Ascending aorta (tissue), 2 donors: ENCODE measurements at regions not wholly inside any gene's neighbourhood (a gene's known extent, or its start where the extent isn't known, plus 50 kb on each side); places are given as distances from the start of the nearest gene placed in this dataset.
"Not testable (repeated sequence)": the region's sequence is repeated elsewhere in the genome, so short reads cannot be mapped to it uniquely, and the experiment has no call there.

Source experiments
- DNase-seq, 2 donors: peaks; one replicate each; pipeline ENCODE4 v3.0.0-alpha.2; 2019; ENCODE audit warnings: low spot score in 2 of 2
- H3K27ac ChIP-seq, 2 donors: fragments of 200-600 bp; sonication (generic); one replicate each; pipeline ENCODE4 v1.5.1; 2016 to 2017; ENCODE audit warnings: mild to moderate bottlenecking in 1 of 2
- H3K27me3 ChIP-seq: fragments of 200-600 bp; sonication (generic); one replicate; pipeline ENCODE4 v1.5.1; 2017
- H3K36me3 ChIP-seq, 2 donors: fragments of 200-600 bp; sonication (generic); one replicate each; pipeline ENCODE4 v1.5.1; 2016
- H3K4me1 ChIP-seq, 2 donors: fragments of 200-600 bp; sonication (generic); one replicate each; pipeline ENCODE4 v1.5.1; 2016 to 2017; ENCODE audit warnings: mild to moderate bottlenecking in 1 of 2
- H3K4me3 ChIP-seq, 2 donors: fragments of 200-600 bp; sonication (generic); one replicate each; pipeline ENCODE4 v1.5.1; 2016 to 2017; ENCODE audit warnings: mild to moderate bottlenecking in 1 of 2
- H3K9me3 ChIP-seq, 2 donors: fragments of 200-600 bp; sonication (generic); one replicate each; pipeline ENCODE4 v1.5.1; 2016
- CTCF ChIP-seq, 3 experiments: fragments of 200-600 bp in 2 of 3; fragments of 450-650 bp in 1 of 3; sonication (generic) in 2 of 3; IDR thresholded peaks; one replicate each; pipeline ENCODE4 v1.5.1; 2016 to 2019; ENCODE audit warnings: antibody characterized with exemption in 3 of 3, mild to moderate bottlenecking in 1 of 3, moderate library complexity in 1 of 3
- intact Hi-C: fragments of 100-400 bp; cut with DNase I; formaldehyde crosslinking; loops from one replicate; pipeline ENCODE4 v1.15.1; 2023

GRCh38 chr9:11697126-11697525 lies 996.1 kb upstream of the TYRP1 start:
- H3K9me3 ChIP-seq, result no peaks in the 10 kb centered on the region
- H3K4me3 ChIP-seq, result no peak overlapping the region
- no peaks in the 10 kb centered on the region for H3K36me3 ChIP-seq
- no peaks in the 10 kb centered on the region for H3K27me3 ChIP-seq
- no peak for DNase-seq
- no peak for TF ChIP-seq CTCF (IDR thresholded peaks at IDR 0.05)
- intact Hi-C loops, result no loop called here
- H3K27ac ChIP-seq, result no peak overlapping the region
- H3K4me1 ChIP-seq, result no peaks in the 10 kb centered on the region

GRCh38 chr9:11701706-11702105 lies 991.5 kb upstream of the TYRP1 start:
- no peaks in the 10 kb centered on the region for H3K27me3 ChIP-seq
- intact Hi-C loops, result no loop called here
- H3K36me3 ChIP-seq, result no peaks in the 10 kb centered on the region
- no peak overlapping the region for H3K4me3 ChIP-seq
- no peaks in the 10 kb centered on the region for H3K9me3 ChIP-seq
- H3K4me1 ChIP-seq, result no peaks in the 10 kb centered on the region
- no peak overlapping the region for H3K27ac ChIP-seq
- no peak for TF ChIP-seq CTCF (IDR thresholded peaks at IDR 0.05)
- DNase-seq, result no peak

DNA sequence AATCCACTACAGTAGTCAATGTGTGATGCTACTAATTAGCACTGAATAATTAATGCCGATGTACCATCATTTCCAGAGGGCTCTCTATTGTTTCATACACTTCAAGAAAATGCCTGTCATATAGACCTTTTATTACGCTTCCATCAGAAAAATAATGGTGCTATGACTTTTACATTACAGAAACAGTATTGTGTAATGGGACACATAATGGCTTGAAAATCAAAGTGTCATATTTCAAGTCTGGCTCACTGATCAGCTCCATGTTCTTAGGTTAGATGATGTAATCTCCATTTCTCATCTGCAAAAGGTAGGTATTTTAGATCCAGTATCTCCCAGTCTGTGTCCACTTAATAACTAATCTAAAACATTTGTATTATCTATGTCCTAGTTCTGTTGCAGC lies 990.6 kb upstream of the TYRP1 start:
- Histone ChIP-seq H3K36me3 (no peaks in the 10 kb centered on the region), H3K27ac (no peak overlapping the region), H3K9me3 (no peaks in the 10 kb centered on the region), H3K4me3 (no peak overlapping the region), H3K27me3 (no peaks in the 10 kb centered on the region), H3K4me1 (no peaks in the 10 kb centered on the region)
- intact Hi-C loops, result no loop called here
- no peak for DNase-seq
- no peak for TF ChIP-seq CTCF (IDR thresholded peaks at IDR 0.05)

DNA sequence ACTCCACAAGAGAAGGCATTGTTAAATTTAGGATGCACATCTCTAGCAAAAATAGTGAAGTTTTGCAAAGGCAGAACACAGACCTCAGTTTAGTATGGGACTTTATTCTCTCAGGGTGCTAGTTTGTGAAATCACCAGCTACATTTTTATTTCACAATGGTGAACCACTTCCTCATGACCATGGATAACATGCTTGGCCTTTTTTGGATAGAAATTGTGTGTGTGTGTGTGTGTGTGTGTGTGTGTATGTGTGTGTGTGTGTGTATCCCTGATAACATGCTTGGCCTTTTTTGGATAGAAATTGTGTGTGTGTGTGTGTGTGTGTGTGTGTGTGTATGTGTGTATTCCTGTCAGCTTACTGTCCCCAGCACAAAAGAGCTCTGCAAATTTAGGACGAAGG lies 989.0 kb upstream of the TYRP1 start:
- intact Hi-C loops, H3K4me3 ChIP-seq, H3K9me3 ChIP-seq, H3K27me3 ChIP-seq, H3K36me3 ChIP-seq, H3K4me1 ChIP-seq, DNase-seq, H3K27ac ChIP-seq: not testable (repeated sequence)

DNA sequence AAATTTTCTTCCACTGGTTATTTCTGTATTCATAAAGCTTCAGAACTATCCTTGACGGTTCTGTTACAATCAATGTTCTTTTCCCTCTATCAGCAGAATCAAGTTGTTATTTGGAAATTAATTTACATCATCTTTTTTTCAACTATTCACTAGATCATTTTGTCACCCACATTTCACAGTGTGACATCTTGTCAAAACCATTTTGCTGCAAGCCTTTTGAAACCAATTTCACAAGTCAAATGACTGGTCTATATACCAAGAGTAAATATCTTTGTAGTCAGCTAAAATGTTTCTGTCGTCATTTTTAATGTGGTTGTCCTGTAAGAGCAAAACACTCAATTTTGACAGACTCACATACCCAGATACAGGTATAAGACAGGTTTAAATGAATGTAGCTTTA lies 984.3 kb upstream of the TYRP1 start:
- intact Hi-C loops, result no loop called here
- no peaks in the 10 kb centered on the region for H3K4me1 ChIP-seq
- no peak for DNase-seq

GRCh38 chr9:11709567-11709966 lies 983.6 kb upstream of the TYRP1 start:
- Histone ChIP-seq H3K27ac (no peak overlapping the region), H3K36me3 (no peaks in the 10 kb centered on the region), H3K27me3 (no peaks in the 10 kb centered on the region), H3K4me1 (no peaks in the 10 kb centered on the region), H3K4me3 (no peak overlapping the region), H3K9me3 (no peaks in the 10 kb centered on the region)
- intact Hi-C loops, result no loop called here
- no peak for DNase-seq
- TF ChIP-seq CTCF (IDR thresholded peaks at IDR 0.05), result no peak

More for the DNA sequence above, 984.3 kb upstream of the TYRP1 start:
- no peak for TF ChIP-seq CTCF (IDR thresholded peaks at IDR 0.05)
- Histone ChIP-seq H3K36me3 (no peaks in the 10 kb centered on the region), H3K4me3 (no peak overlapping the region), H3K9me3 (no peaks in the 10 kb centered on the region), H3K27ac (no peak overlapping the region), H3K27me3 (no peaks in the 10 kb centered on the region)
